H1 (cell line): ENCODE measurements at regions not wholly inside any gene's neighbourhood (a gene's known extent, or its start where the extent isn't known, plus 50 kb on each side); places are given as distances from the start of the nearest gene placed in this dataset.

ENCODE experiments used
- ATF3 ChIP-seq: IDR thresholded peaks from 2 replicates; pipeline ENCODE4 v1.6.1; 2011; ENCODE audit warnings: low read depth, mild to moderate bottlenecking, low read length; ENCODE audit not compliant: insufficient read depth
- BRCA1 ChIP-seq: IDR thresholded peaks from 2 replicates; pipeline ENCODE4 v1.6.1; 2012; ENCODE audit warnings: low read depth, low read length, improper control_type of control experiment
- CTCF ChIP-seq, 3 experiments: IDR thresholded peaks; 1 replicate in 2 of 3; 2 replicates in 1 of 3; pipeline versions ENCODE4 v1.5.1 to v1.6.1; 2011; ENCODE audit warnings: low read length in 3 of 3, mild to moderate bottlenecking in 3 of 3, inconsistent platforms in 2 of 3, low read depth in 1 of 3, moderate library complexity in 1 of 3; ENCODE audit not compliant: insufficient read depth in 1 of 3; ENCODE audit errors: control extremely low read depth in 1 of 3
- EGR1 ChIP-seq: IDR thresholded peaks from 2 replicates; pipeline ENCODE4 v1.6.1; 2011; ENCODE audit warnings: low read depth, low read length, borderline replicate concordance
- EP300 ChIP-seq, 2 experiments: IDR thresholded peaks; 1 replicate in 1 of 2; 2 replicates in 1 of 2; pipeline ENCODE4 v1.6.1; 2011 to 2012; ENCODE audit warnings: low read depth in 2 of 2, low read length in 2 of 2, mild to moderate bottlenecking in 2 of 2, borderline replicate concordance in 1 of 2, inconsistent platforms in 1 of 2, moderate library complexity in 1 of 2
- EZH2 ChIP-seq: fragments of 200-600 bp; sonication (generic); IDR thresholded peaks from 2 replicates; pipeline ENCODE4 v1.7.1; 2012; ENCODE audit warnings: low read depth, mild to moderate bottlenecking, moderate library complexity, low read length, inconsistent platforms; ENCODE audit not compliant: severe bottlenecking
- JUND ChIP-seq: IDR thresholded peaks from 2 replicates; pipeline ENCODE4 v1.6.1; 2011; ENCODE audit warnings: mild to moderate bottlenecking, improper control_type of control experiment, low read length
- POLR2AphosphoS5 ChIP-seq: IDR thresholded peaks from 2 replicates; pipeline ENCODE4 v1.6.1; 2011; ENCODE audit warnings: low read depth, low read length
- YY1 ChIP-seq: IDR thresholded peaks from 2 replicates; pipeline ENCODE4 v1.6.1; 2011; ENCODE audit warnings: low read depth, mild to moderate bottlenecking, low read length

- no peak for TF ChIP-seq EZH2
- no peak for TF ChIP-seq EGR1
- no peak for TF ChIP-seq ATF3
- TF ChIP-seq CTCF (IDR thresholded peaks at IDR 0.05; ENCODE audit: control extremely low read depth in 1 of 3, insufficient read depth in 1 of 3, low read depth in 1 of 3, low read length in 3 of 3) = no peak
- no peak for TF ChIP-seq EP300 (IDR thresholded peaks at IDR 0.05; ENCODE audit: borderline replicate concordance in 1 of 2, low read depth in 2 of 2, low read length in 2 of 2)
- no peak for TF ChIP-seq BRCA1
- no peak for TF ChIP-seq YY1
- no peak for TF ChIP-seq JUND
- no peak for TF ChIP-seq POLR2AphosphoS5
These were observed 67.1 kb upstream of the TMEM260 start for GRCh38 chr14:56512521-56512920.
